WTC11 (cell line): ENCODE measurements at regions not wholly inside any gene's neighbourhood (a gene's known extent, or its start where the extent isn't known, plus 50 kb on each side); places are given as distances from the start of the nearest gene placed in this dataset.

Experiments
- ATAC-seq: fragments of 200-7000 bp; cut with Tn5 transposase; 2 replicates; pipeline ENCODE4 v1.10.0; 2021; ENCODE audit warnings: mild to moderate bottlenecking, moderate library complexity
- CTCF ChIA-PET: fragments of 300-600 bp; sonication (Branson Sonifier 250); formaldehyde crosslinking; loops from one replicate; lab custom pipeline; 2021; ENCODE audit warnings: antibody characterized with exemption; lab: Charles Lee
- POLR2A ChIA-PET: fragments of 350-600 bp; sonication (Branson Sonifier 250); formaldehyde crosslinking; loops from one replicate; lab custom pipeline; 2021; ENCODE audit warnings: antibody characterized with exemption; lab: Charles Lee
- DNase-seq: peaks from one replicate; pipeline ENCODE4 v3.0.0; 2021; ENCODE audit warnings: low spot score
- H3K27ac Mint-ChIP-seq: 2 replicates; pipeline ENCODE4 v1.8.0; 2021; ENCODE audit warnings: mixed read lengths
- H3K27me3 Mint-ChIP-seq: 2 replicates; pipeline ENCODE4 v1.8.0; 2021; ENCODE audit warnings: low read depth, mild to moderate bottlenecking, moderate library complexity, mixed read lengths
- H3K36me3 Mint-ChIP-seq: 2 replicates; pipeline ENCODE4 v1.8.0; 2021; ENCODE audit warnings: mixed read lengths
- H3K4me1 Mint-ChIP-seq: 2 replicates; pipeline ENCODE4 v1.8.0; 2022; ENCODE audit warnings: mixed read lengths
- H3K4me3 Mint-ChIP-seq: 2 replicates; pipeline ENCODE4 v1.8.0; 2021; ENCODE audit warnings: mild to moderate bottlenecking, moderate library complexity, mixed read lengths
- H3K9me3 Mint-ChIP-seq: 2 replicates; pipeline ENCODE4 v1.8.0; 2021; ENCODE audit warnings: mixed read lengths
- AR ChIP-seq: fragments of 250-450 bp; sonication (Bioruptor Pico); IDR thresholded peaks from 2 replicates; pipeline ENCODE4 v1.9.0; 2021; ENCODE audit warnings: mild to moderate bottlenecking
- ATF3 ChIP-seq: sonication (generic); formaldehyde crosslinking; conservative IDR thresholded peaks from 2 replicates; pipeline ENCODE4 v1.8.1; 2022; ENCODE audit warnings: mild to moderate bottlenecking, missing genetic modification reagents
- CBFB ChIP-seq: sonication (generic); formaldehyde crosslinking; IDR thresholded peaks from 2 replicates; pipeline ENCODE4 v1.8.1; 2022; ENCODE audit warnings: mild to moderate bottlenecking, low read depth, missing genetic modification reagents
- HMGXB4 ChIP-seq: sonication (generic); formaldehyde crosslinking; IDR thresholded peaks from 2 replicates; pipeline ENCODE4 v1.8.1; 2023; ENCODE audit warnings: mild to moderate bottlenecking, moderate library complexity, missing genetic modification reagents
- IRF2 ChIP-seq: sonication (generic); formaldehyde crosslinking; IDR thresholded peaks from 2 replicates; pipeline ENCODE4 v1.8.0; 2022; ENCODE audit warnings: low read depth, missing genetic modification reagents, borderline replicate concordance
- JUN ChIP-seq: sonication (generic); formaldehyde crosslinking; IDR thresholded peaks from 2 replicates; pipeline ENCODE4 v1.8.0; 2023; ENCODE audit warnings: mild to moderate bottlenecking, missing genetic modification reagents
- MAX ChIP-seq: sonication (generic); formaldehyde crosslinking; IDR thresholded peaks from 2 replicates; pipeline ENCODE4 v1.8.0; 2022; ENCODE audit warnings: mild to moderate bottlenecking, missing genetic modification reagents
- NR2C2 ChIP-seq: sonication (generic); formaldehyde crosslinking; IDR thresholded peaks from 2 replicates; pipeline ENCODE4 v1.8.0; 2022; ENCODE audit warnings: mild to moderate bottlenecking, missing genetic modification reagents
- PRRX2 ChIP-seq: fragments of 250-450 bp; sonication (Bioruptor Pico); IDR thresholded peaks from 2 replicates; pipeline ENCODE4 v1.8.0; 2021; ENCODE audit warnings: mild to moderate bottlenecking
- ZBTB21 ChIP-seq: sonication (generic); formaldehyde crosslinking; IDR thresholded peaks from 2 replicates; pipeline ENCODE4 v1.8.1; 2023; ENCODE audit warnings: mild to moderate bottlenecking, missing genetic modification reagents, borderline replicate concordance
- ZNF416 ChIP-seq: fragments of 250-450 bp; sonication (Bioruptor Pico); IDR thresholded peaks from 2 replicates; pipeline ENCODE4 v1.9.0; 2021; ENCODE audit warnings: mild to moderate bottlenecking, inconsistent platforms
- ZSCAN18 ChIP-seq: fragments of 250-450 bp; sonication (Bioruptor Pico); IDR thresholded peaks from 2 replicates; pipeline ENCODE4 v2.1.2; 2022; ENCODE audit warnings: mild to moderate bottlenecking, moderate library complexity
- TF ChIP-seq, protein P1 (sequence below): fragments of 250-450 bp; sonication (Bioruptor Pico); IDR thresholded peaks from 2 replicates; pipeline ENCODE4 v1.8.0; 2021; ENCODE audit warnings: mild to moderate bottlenecking
- TF ChIP-seq, protein P2 (sequence below): fragments of 200-600 bp; IDR thresholded peaks from 2 replicates; pipeline ENCODE4 v1.8.0; 2022; ENCODE audit warnings: antibody characterized with exemption
- TF ChIP-seq, protein P3 (sequence below): sonication (generic); formaldehyde crosslinking; IDR thresholded peaks from 2 replicates; pipeline ENCODE4 v1.8.1; 2023; ENCODE audit warnings: mild to moderate bottlenecking, missing genetic modification reagents

DNA sequence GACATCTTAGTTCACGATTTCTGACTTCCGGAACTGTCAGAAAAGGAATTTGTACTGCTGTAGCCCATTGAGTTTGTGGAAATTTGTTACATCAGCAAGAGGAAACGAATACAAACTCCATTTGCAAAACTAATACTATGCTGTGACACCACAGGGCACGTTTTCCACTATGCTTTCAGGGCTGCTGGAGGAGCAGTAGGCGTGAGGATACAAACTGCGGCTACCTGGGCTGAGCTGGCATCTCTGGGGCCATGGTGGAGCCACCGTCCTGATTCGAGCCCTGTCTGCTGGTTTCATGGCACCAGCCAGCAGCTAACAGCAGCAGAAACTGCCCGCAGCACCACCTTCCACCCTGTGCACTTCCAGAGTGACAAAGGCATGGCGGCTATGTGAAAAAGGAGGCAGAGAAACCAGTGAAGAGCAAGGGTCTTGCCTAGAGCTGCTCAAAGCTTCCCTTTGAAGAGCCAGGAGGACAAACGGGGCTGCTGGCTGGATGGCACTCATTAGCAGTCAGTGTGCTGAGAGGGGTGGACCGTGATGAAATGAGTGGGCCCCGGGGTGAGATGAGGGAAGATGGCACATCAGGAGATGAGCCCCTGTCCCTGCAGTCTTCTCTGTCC is 58.9 kb upstream of the STX16 start:
- H3K9me3 Mint-ChIP-seq: peaks cover 9% of the 10 kb centered on the region
- peaks cover 22% of the 10 kb centered on the region for H3K4me1 Mint-ChIP-seq
- H3K36me3 Mint-ChIP-seq: peaks cover 3% of the 10 kb centered on the region; the same call in 1 of the 2 replicates
- peaks cover 4% of the 10 kb centered on the region; the same call in 1 of the 2 replicates for H3K27me3 Mint-ChIP-seq
- ChIA-PET POLR2A (no interaction called here), CTCF (interaction anchor here (1.1 kb wide), 1 partner anchor 111 kb away, joined by 3 read pairs; no protein-coding TSS in a partner anchor)
- DNase-seq (no peak), ATAC-seq (peak; percentile 50)
- no peak overlapping the region for H3K4me3 Mint-ChIP-seq
- TF ChIP-seq MAX (CRISPR knock-in tag): peak; percentile 72
- TF ChIP-seq ZBTB21 (CRISPR knock-in tag): no peak; the same call in 1 of the 2 replicates
- no peak overlapping the region for H3K27ac Mint-ChIP-seq

DNA sequence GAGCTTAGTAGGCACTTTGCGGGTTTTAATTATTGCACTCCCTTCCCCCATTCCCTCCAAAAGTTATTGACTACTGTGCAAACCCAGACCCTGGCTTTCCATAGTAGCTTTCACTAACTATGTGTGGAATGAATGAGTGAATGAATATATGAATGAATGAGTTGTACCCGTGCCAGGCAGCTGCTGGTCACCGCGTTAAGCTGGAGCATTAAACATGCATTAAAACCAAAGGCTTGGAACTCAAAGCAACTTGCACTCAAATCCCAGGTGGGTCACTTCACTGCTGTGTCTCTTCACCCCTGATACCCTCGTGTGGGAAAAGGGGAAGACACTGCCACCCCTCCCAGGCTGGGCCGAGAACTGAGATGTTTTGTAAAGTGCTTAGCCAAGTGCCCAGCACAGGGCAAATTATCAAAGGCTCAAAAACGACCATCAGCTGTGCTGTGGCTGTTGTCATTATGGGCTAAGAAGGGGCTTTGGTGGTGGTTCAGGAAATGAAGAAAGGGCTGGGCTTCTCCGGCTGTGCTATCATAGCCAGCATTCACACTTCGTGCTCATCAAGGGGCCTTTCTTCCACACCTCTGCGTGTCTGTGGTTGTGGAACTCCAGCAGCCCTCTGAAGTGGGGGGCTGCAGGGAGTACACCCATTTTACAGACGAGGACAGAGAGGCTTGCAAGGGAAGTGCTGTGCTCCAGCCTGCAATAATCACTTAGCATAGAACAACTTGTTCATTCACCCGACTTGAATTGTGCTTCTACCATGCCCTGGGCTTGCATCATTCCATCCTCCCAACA is 60.2 kb upstream of the STX16 start:
- DNase-seq: no peak
- peaks cover under 1% of the 10 kb centered on the region; the same call in 1 of the 2 replicates for H3K9me3 Mint-ChIP-seq
- POLR2A ChIA-PET: no interaction called here
- CTCF ChIA-PET: no interaction called here
- peaks cover 22% of the 10 kb centered on the region for H3K4me1 Mint-ChIP-seq
- peaks cover 4% of the 10 kb centered on the region; the same call in 1 of the 2 replicates for H3K27me3 Mint-ChIP-seq
- H3K4me3 Mint-ChIP-seq: no peak overlapping the region
- H3K27ac Mint-ChIP-seq: no peak overlapping the region
- no peaks in the 10 kb centered on the region for H3K36me3 Mint-ChIP-seq
- no peak for ATAC-seq
- TF ChIP-seq NR2C2 (CRISPR knock-in tag): no peak
- TF ChIP-seq ZSCAN18 (CRISPR knock-in tag): no peak
- no peak for TF ChIP-seq JUN (CRISPR knock-in tag)
- no peak for TF ChIP-seq ZBTB21 (CRISPR knock-in tag)
- TF ChIP-seq PRRX2 (CRISPR knock-in tag): no peak
- TF ChIP-seq CBFB (CRISPR knock-in tag): no peak
- TF ChIP-seq, protein P1, sequence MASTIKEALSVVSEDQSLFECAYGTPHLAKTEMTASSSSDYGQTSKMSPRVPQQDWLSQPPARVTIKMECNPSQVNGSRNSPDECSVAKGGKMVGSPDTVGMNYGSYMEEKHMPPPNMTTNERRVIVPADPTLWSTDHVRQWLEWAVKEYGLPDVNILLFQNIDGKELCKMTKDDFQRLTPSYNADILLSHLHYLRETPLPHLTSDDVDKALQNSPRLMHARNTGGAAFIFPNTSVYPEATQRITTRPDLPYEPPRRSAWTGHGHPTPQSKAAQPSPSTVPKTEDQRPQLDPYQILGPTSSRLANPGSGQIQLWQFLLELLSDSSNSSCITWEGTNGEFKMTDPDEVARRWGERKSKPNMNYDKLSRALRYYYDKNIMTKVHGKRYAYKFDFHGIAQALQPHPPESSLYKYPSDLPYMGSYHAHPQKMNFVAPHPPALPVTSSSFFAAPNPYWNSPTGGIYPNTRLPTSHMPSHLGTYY (CRISPR knock-in tag): no peak
- TF ChIP-seq IRF2 (CRISPR knock-in tag): no peak
- TF ChIP-seq HMGXB4: no peak
- TF ChIP-seq ATF3: no peak
- TF ChIP-seq, protein P2, sequence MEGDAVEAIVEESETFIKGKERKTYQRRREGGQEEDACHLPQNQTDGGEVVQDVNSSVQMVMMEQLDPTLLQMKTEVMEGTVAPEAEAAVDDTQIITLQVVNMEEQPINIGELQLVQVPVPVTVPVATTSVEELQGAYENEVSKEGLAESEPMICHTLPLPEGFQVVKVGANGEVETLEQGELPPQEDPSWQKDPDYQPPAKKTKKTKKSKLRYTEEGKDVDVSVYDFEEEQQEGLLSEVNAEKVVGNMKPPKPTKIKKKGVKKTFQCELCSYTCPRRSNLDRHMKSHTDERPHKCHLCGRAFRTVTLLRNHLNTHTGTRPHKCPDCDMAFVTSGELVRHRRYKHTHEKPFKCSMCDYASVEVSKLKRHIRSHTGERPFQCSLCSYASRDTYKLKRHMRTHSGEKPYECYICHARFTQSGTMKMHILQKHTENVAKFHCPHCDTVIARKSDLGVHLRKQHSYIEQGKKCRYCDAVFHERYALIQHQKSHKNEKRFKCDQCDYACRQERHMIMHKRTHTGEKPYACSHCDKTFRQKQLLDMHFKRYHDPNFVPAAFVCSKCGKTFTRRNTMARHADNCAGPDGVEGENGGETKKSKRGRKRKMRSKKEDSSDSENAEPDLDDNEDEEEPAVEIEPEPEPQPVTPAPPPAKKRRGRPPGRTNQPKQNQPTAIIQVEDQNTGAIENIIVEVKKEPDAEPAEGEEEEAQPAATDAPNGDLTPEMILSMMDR: no peak
- TF ChIP-seq ZNF416 (CRISPR knock-in tag): no peak
- no peak for TF ChIP-seq MAX (CRISPR knock-in tag)
- TF ChIP-seq, protein P3, sequence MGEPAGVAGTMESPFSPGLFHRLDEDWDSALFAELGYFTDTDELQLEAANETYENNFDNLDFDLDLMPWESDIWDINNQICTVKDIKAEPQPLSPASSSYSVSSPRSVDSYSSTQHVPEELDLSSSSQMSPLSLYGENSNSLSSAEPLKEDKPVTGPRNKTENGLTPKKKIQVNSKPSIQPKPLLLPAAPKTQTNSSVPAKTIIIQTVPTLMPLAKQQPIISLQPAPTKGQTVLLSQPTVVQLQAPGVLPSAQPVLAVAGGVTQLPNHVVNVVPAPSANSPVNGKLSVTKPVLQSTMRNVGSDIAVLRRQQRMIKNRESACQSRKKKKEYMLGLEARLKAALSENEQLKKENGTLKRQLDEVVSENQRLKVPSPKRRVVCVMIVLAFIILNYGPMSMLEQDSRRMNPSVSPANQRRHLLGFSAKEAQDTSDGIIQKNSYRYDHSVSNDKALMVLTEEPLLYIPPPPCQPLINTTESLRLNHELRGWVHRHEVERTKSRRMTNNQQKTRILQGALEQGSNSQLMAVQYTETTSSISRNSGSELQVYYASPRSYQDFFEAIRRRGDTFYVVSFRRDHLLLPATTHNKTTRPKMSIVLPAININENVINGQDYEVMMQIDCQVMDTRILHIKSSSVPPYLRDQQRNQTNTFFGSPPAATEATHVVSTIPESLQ: no peak
- no peak for TF ChIP-seq AR (CRISPR knock-in tag)
